ENCODE measurements at regions not wholly inside any gene's neighbourhood (a gene's known extent, or its start where the extent isn't known, plus 50 kb on each side); places are given as distances from the start of the nearest gene placed in this dataset.

GRCh38 chr10:62666275-62666674, 138.2 kb upstream of the ADO start:
- intact Hi-C loops (cut with DNase I; ENCODE audit: low total_unique reads): no loop called here
- no peak for DNase-seq (ENCODE audit: low spot score in 2 of 2)
- Histone ChIP-seq H3K4me1 (no peaks in the 10 kb centered on the region), H3K27me3 (no peaks in the 10 kb centered on the region), H3K36me3 (no peaks in the 10 kb centered on the region), H3K4me3 (no peak overlapping the region), H3K27ac (no peak overlapping the region), H3K9me3 (no peaks in the 10 kb centered on the region)
- TF ChIP-seq CTCF (IDR thresholded peaks at IDR 0.05) (no peak), POLR2AphosphoS5 (IDR thresholded peaks at IDR 0.05) (no peak), POLR2A (IDR thresholded peaks at IDR 0.05) (no peak)

GRCh38 chr10:62669341-62669740, 135.2 kb upstream of the ADO start:
- intact Hi-C loops (cut with DNase I; ENCODE audit: low total_unique reads): no loop called here
- Histone ChIP-seq H3K27me3 (no peaks in the 10 kb centered on the region), H3K36me3 (no peaks in the 10 kb centered on the region), H3K27ac (no peak overlapping the region), H3K4me1 (no peaks in the 10 kb centered on the region), H3K9me3 (no peaks in the 10 kb centered on the region), H3K4me3 (no peak overlapping the region)
- TF ChIP-seq POLR2A (IDR thresholded peaks at IDR 0.05) (no peak), POLR2AphosphoS5 (IDR thresholded peaks at IDR 0.05) (no peak), CTCF (IDR thresholded peaks at IDR 0.05) (no peak)
- no peak for DNase-seq (ENCODE audit: low spot score in 2 of 2)

GRCh38 chr10:62671104-62671503, 133.4 kb upstream of the ADO start:
- H3K4me1 ChIP-seq: no peaks in the 10 kb centered on the region
- H3K36me3 ChIP-seq: no peaks in the 10 kb centered on the region
- intact Hi-C loops (cut with DNase I; ENCODE audit: low total_unique reads): no loop called here
- TF ChIP-seq CTCF (IDR thresholded peaks at IDR 0.05) (no peak), POLR2AphosphoS5 (IDR thresholded peaks at IDR 0.05) (no peak), POLR2A (IDR thresholded peaks at IDR 0.05) (no peak)
- DNase-seq (ENCODE audit: low spot score in 2 of 2): no peak
- no peak overlapping the region for H3K27ac ChIP-seq
- no peaks in the 10 kb centered on the region for H3K9me3 ChIP-seq
- H3K4me3 ChIP-seq: no peak overlapping the region
- H3K27me3 ChIP-seq: no peaks in the 10 kb centered on the region

GRCh38 chr10:62681211-62681940, 123.1 kb upstream of the ADO start:
- no peak overlapping the region for H3K27ac ChIP-seq
- no peak for DNase-seq (ENCODE audit: low spot score in 2 of 2)
- TF ChIP-seq CTCF (IDR thresholded peaks at IDR 0.05) (no peak), POLR2A (IDR thresholded peaks at IDR 0.05) (no peak), POLR2AphosphoS5 (IDR thresholded peaks at IDR 0.05) (no peak)
- peaks cover 0 to 4% of the 10 kb centered on the region in 2 donors for H3K9me3 ChIP-seq
- no peak overlapping the region for H3K4me3 ChIP-seq
- no peaks in the 10 kb centered on the region for H3K36me3 ChIP-seq
- H3K27me3 ChIP-seq: no peaks in the 10 kb centered on the region
- H3K4me1 ChIP-seq: no peaks in the 10 kb centered on the region
- intact Hi-C loops (cut with DNase I; ENCODE audit: low total_unique reads): no loop called here

GRCh38 chr10:62684911-62685310, 119.6 kb upstream of the ADO start:
- no peak for TF ChIP-seq CTCF (IDR thresholded peaks at IDR 0.05)
- TF ChIP-seq POLR2AphosphoS5 (IDR thresholded peaks at IDR 0.05): no peak
- no peak for TF ChIP-seq POLR2A (IDR thresholded peaks at IDR 0.05)
- intact Hi-C loops (cut with DNase I; ENCODE audit: low total_unique reads): no loop called here
- DNase-seq (ENCODE audit: low spot score in 2 of 2): no peak
- Histone ChIP-seq H3K36me3 (no peaks in the 10 kb centered on the region), H3K4me3 (no peak overlapping the region), H3K4me1 (no peaks in the 10 kb centered on the region), H3K27me3 (no peaks in the 10 kb centered on the region), H3K27ac (no peak overlapping the region), H3K9me3 (no peaks in the 10 kb centered on the region)

All from breast epithelium (tissue), 4 donors.